SK-N-SH (cell line): ENCODE measurements at regions not wholly inside any gene's neighbourhood (a gene's known extent, or its start where the extent isn't known, plus 50 kb on each side); places are given as distances from the start of the nearest gene placed in this dataset.

Source experiments
- CTCF ChIP-seq: fragments of 200-600 bp; sonication (generic); IDR thresholded peaks from 2 replicates; pipeline ENCODE4 v1.6.1; 2017; ENCODE audit warnings: antibody characterized with exemption, mild to moderate bottlenecking, moderate library complexity
- ELF1 ChIP-seq: IDR thresholded peaks from 2 replicates; pipeline ENCODE4 v1.4.0; 2012
- EZH2phosphoT487 ChIP-seq: fragments of 200-600 bp; sonication (generic); IDR thresholded peaks from 2 replicates; pipeline ENCODE4 v1.6.1; 2017; ENCODE audit warnings: low read depth, mixed run types, mild to moderate bottlenecking, antibody characterized with exemption, moderate library complexity, borderline replicate concordance
- GABPA ChIP-seq: IDR thresholded peaks from 2 replicates; pipeline ENCODE4 v1.4.0; 2012; ENCODE audit warnings: low read depth, mild to moderate bottlenecking
- JUND ChIP-seq: IDR thresholded peaks from 2 replicates; pipeline ENCODE4 v1.4.0; 2012
- MAX ChIP-seq: IDR thresholded peaks from 2 replicates; pipeline ENCODE4 v1.4.0; 2012; ENCODE audit warnings: low read depth
- MXI1 ChIP-seq: IDR thresholded peaks from 2 replicates; pipeline ENCODE4 v1.6.1; 2012; ENCODE audit warnings: mild to moderate bottlenecking, low read depth, low read length, improper control_type of control experiment
- NFIC ChIP-seq: IDR thresholded peaks from 2 replicates; pipeline ENCODE4 v1.4.0; 2012; ENCODE audit warnings: borderline replicate concordance
- NRF1 ChIP-seq: IDR thresholded peaks from 2 replicates; pipeline ENCODE4 v1.6.1; 2012; ENCODE audit warnings: low read depth, mild to moderate bottlenecking, low read length
- PBX3 ChIP-seq: IDR thresholded peaks from 2 replicates; pipeline ENCODE4; 2012
- RAD21 ChIP-seq: IDR thresholded peaks from 2 replicates; pipeline ENCODE4 v1.6.1; 2012; ENCODE audit warnings: mild to moderate bottlenecking, low read length
- REST ChIP-seq: IDR thresholded peaks from 2 replicates; pipeline ENCODE4 v1.6.1; 2012; ENCODE audit warnings: mild to moderate bottlenecking, low read depth, low read length, moderate library complexity
- SIN3A ChIP-seq: IDR thresholded peaks from 2 replicates; pipeline ENCODE4 v1.6.1; 2012; ENCODE audit warnings: low read depth, mild to moderate bottlenecking, low read length, moderate library complexity, borderline replicate concordance

GRCh38 chr15:31438601-31439265, 112.1 kb downstream of the KLF13 start:
- TF ChIP-seq MAX (no peak), CTCF (no peak), ELF1 (no peak), NRF1 (no peak), JUND (no peak), EZH2phosphoT487 (no peak), PBX3 (no peak), NFIC (no peak), GABPA (no peak), REST (no peak), RAD21 (no peak), SIN3A (no peak), MXI1 (no peak)
